Stimulated activated naive CD4-positive, alpha-beta T cell (primary cell): ENCODE measurements at regions not wholly inside any gene's neighbourhood (a gene's known extent, or its start where the extent isn't known, plus 50 kb on each side); places are given as distances from the start of the nearest gene placed in this dataset.

Experiments used
- DNase-seq, 6 experiments: peaks; one replicate each; lab custom pipeline; 2025; lab: John Stamatoyannopoulos, UW

GRCh38 chr15:81869161-81869954 lies 176.5 kb downstream of the MEX3B start:
- no peak for DNase-seq

GRCh38 chr15:81865850-81866537 lies 179.8 kb downstream of the MEX3B start:
- no peak for DNase-seq

GRCh38 chr15:81863162-81863561 lies 182.7 kb downstream of the MEX3B start:
- no peak for DNase-seq

- DNase-seq = no peak
Measured at GRCh38 chr15:81859737-81860516, 185.9 kb downstream of the MEX3B start.

- no peak for DNase-seq
Measured at GRCh38 chr15:81858586-81858985, 187.2 kb downstream of the MEX3B start.

- DNase-seq = no peak
Measured at GRCh38 chr15:81858136-81858535, 187.7 kb downstream of the MEX3B start.

- no peak for DNase-seq
Measured at GRCh38 chr15:81856634-81857026, 189.2 kb downstream of the MEX3B start.

- DNase-seq = no peak
Measured at GRCh38 chr15:81856001-81856633, 189.7 kb downstream of the MEX3B start.

- no peak for DNase-seq
Measured at GRCh38 chr15:81853150-81853748, 192.6 kb downstream of the MEX3B start.

GRCh38 chr15:81852411-81853149 lies 193.2 kb downstream of the MEX3B start:
- DNase-seq = no peak

- DNase-seq = no peak
Measured at GRCh38 chr15:81851757-81852156, 194.1 kb downstream of the MEX3B start.

- DNase-seq = no peak
Measured at GRCh38 chr15:81851325-81851724, 194.5 kb downstream of the MEX3B start.

- no peak for DNase-seq
Measured at GRCh38 chr15:81849289-81849688, 196.5 kb downstream of the MEX3B start.

GRCh38 chr15:81848701-81849100 lies 197.1 kb downstream of the MEX3B start:
- DNase-seq = no peak

- no peak for DNase-seq
Measured at GRCh38 chr15:81843757-81844407, 201.9 kb downstream of the MEX3B start.

GRCh38 chr15:81843226-81843625 lies 202.6 kb downstream of the MEX3B start:
- DNase-seq = no peak

GRCh38 chr15:81839387-81839786 lies 206.4 kb downstream of the MEX3B start:
- no peak for DNase-seq

- no peak for DNase-seq
Measured at GRCh38 chr15:81835731-81836130, 210.1 kb downstream of the MEX3B start.

GRCh38 chr15:81830520-81830919 lies 215.3 kb downstream of the MEX3B start:
- DNase-seq = no peak

GRCh38 chr15:81829918-81830317 lies 215.9 kb downstream of the MEX3B start:
- DNase-seq = no peak

GRCh38 chr15:81828135-81828534 lies 217.7 kb downstream of the MEX3B start:
- DNase-seq = no peak
